ENCODE measurements at regions not wholly inside any gene's neighbourhood (a gene's known extent, or its start where the extent isn't known, plus 50 kb on each side); places are given as distances from the start of the nearest gene placed in this dataset.
"Not testable (repeated sequence)": the region's sequence is repeated elsewhere in the genome, so short reads cannot be mapped to it uniquely, and the experiment has no call there.

GRCh38 chr1:8139941-8140340, 113.8 kb upstream of the ERRFI1 start:
- no peak for DNase-seq

- DNase-seq: no peak
These were observed 113.3 kb upstream of the ERRFI1 start for GRCh38 chr1:8139383-8139782.

GRCh38 chr1:8138673-8139072, 112.6 kb upstream of the ERRFI1 start:
- no peak for DNase-seq

- no peak for DNase-seq
These were observed 111.6 kb upstream of the ERRFI1 start for GRCh38 chr1:8137481-8138244.

- DNase-seq: no peak
These were observed 110.7 kb upstream of the ERRFI1 start for GRCh38 chr1:8136766-8137165.

GRCh38 chr1:8135250-8135649, 109.1 kb upstream of the ERRFI1 start:
- no peak for DNase-seq

GRCh38 chr1:8134546-8135235, 108.6 kb upstream of the ERRFI1 start:
- no peak for DNase-seq

GRCh38 chr1:8133657-8134430, 107.7 kb upstream of the ERRFI1 start:
- DNase-seq: no peak

GRCh38 chr1:8133190-8133589, 107.1 kb upstream of the ERRFI1 start:
- DNase-seq: no peak

GRCh38 chr1:8127171-8127641, 101.1 kb upstream of the ERRFI1 start:
- DNase-seq: no peak

- DNase-seq: no peak
These were observed 96.6 kb upstream of the ERRFI1 start for GRCh38 chr1:8122477-8123407.

- no peak for DNase-seq
These were observed 96.0 kb upstream of the ERRFI1 start for GRCh38 chr1:8122160-8122476.

- DNase-seq: peak in 1 of 6 experiments; percentile 27
These were observed 95.4 kb upstream of the ERRFI1 start for GRCh38 chr1:8121261-8122159.

- DNase-seq: peak in 1 of 6 experiments; percentile 23
These were observed 94.7 kb upstream of the ERRFI1 start for GRCh38 chr1:8120693-8121260.

GRCh38 chr1:8118736-8119135, 92.6 kb upstream of the ERRFI1 start:
- DNase-seq: not testable (repeated sequence)

- DNase-seq: no peak
These were observed 91.9 kb upstream of the ERRFI1 start for GRCh38 chr1:8118031-8118451.

- DNase-seq: no peak
These were observed 90.8 kb upstream of the ERRFI1 start for GRCh38 chr1:8116894-8117264.

GRCh38 chr1:8115769-8116167, 89.7 kb upstream of the ERRFI1 start:
- no peak for DNase-seq

GRCh38 chr1:8115031-8115768, 89.1 kb upstream of the ERRFI1 start:
- no peak for DNase-seq

Data from stimulated activated naive CD4-positive, alpha-beta T cell (primary cell).